ENCODE measurements at regions not wholly inside any gene's neighbourhood (a gene's known extent, or its start where the extent isn't known, plus 50 kb on each side); places are given as distances from the start of the nearest gene placed in this dataset.

DNA sequence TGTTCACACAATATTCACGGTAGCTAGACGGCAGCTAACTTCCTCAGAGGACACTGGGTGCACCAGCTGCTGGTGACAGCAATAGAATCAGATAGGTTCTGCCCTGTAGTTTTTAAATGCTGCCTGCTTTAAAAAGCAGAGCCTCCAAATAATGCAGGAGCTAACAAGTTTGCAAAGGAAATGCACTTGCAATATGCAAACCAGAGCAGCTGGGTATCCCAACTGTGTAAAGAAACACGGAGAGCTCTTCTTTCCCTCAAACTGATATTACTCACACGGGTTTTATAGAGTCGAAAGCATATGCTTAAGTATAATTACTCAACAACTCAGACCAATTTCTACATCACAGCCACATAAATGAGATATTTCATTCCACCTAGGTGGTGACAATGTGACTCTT, 432.7 kb downstream of the TFAP2A start:
- no peaks in the 10 kb centered on the region for H3K4me1 Mint-ChIP-seq (ENCODE audit: low read depth)
- TF ChIP-seq CTCF (IDR thresholded peaks at IDR 0.05): no peak
- H3K27me3 Mint-ChIP-seq (ENCODE audit: insufficient read depth): peaks cover 2% of the 10 kb centered on the region; the same call in 1 of the 2 replicates
- DNase-seq: no peak
- no peak overlapping the region for H3K27ac Mint-ChIP-seq
- no peak overlapping the region for H3K4me3 Mint-ChIP-seq
- H3K36me3 Mint-ChIP-seq (ENCODE audit: low read depth): no peaks in the 10 kb centered on the region
- no peaks in the 10 kb centered on the region for H3K9me3 Mint-ChIP-seq

- no peaks in the 10 kb centered on the region for H3K36me3 Mint-ChIP-seq (ENCODE audit: low read depth)
- no peak for TF ChIP-seq CTCF (IDR thresholded peaks at IDR 0.05)
- H3K27me3 Mint-ChIP-seq (ENCODE audit: insufficient read depth): peaks cover 2% of the 10 kb centered on the region; the same call in 1 of the 2 replicates
- H3K4me3 Mint-ChIP-seq: no peak overlapping the region
- H3K27ac Mint-ChIP-seq: no peak overlapping the region
- no peak for DNase-seq
- H3K9me3 Mint-ChIP-seq: no peaks in the 10 kb centered on the region; the same call in 1 of the 2 replicates
- H3K4me1 Mint-ChIP-seq (ENCODE audit: low read depth): no peaks in the 10 kb centered on the region
Observed at GRCh38 chr6:9979996-9980395, 434.9 kb downstream of the TFAP2A start.

DNA sequence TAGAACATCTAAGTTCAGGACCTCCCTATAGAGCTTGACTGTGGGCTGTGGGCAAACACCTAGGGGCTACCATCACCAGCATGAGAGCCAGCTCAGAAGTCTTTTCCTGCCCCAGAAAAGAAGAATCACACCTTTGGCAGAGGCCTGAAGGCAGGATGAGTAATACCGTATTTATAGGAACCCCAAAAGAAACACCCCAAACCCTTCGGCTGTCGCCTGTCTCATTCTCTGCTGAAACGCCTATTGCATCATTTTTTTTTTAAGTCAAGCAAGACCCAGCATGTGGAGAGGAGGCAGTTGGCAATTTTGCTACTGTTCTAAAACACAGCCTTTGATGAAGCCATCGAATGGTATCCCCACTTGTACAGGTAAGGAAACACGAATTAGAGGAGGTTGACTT, 436.4 kb downstream of the TFAP2A start:
- H3K36me3 Mint-ChIP-seq (ENCODE audit: low read depth): no peaks in the 10 kb centered on the region
- H3K27ac Mint-ChIP-seq: no peak overlapping the region
- TF ChIP-seq CTCF (IDR thresholded peaks at IDR 0.05): no peak
- H3K27me3 Mint-ChIP-seq (ENCODE audit: insufficient read depth): peaks cover 2% of the 10 kb centered on the region; the same call in 1 of the 2 replicates
- no peaks in the 10 kb centered on the region for H3K4me1 Mint-ChIP-seq (ENCODE audit: low read depth)
- no peaks in the 10 kb centered on the region; the same call in 1 of the 2 replicates for H3K9me3 Mint-ChIP-seq
- no peak overlapping the region for H3K4me3 Mint-ChIP-seq
- no peak for DNase-seq

- no peak for TF ChIP-seq CTCF (IDR thresholded peaks at IDR 0.05)
- H3K27ac Mint-ChIP-seq: no peak overlapping the region
- H3K27me3 Mint-ChIP-seq (ENCODE audit: insufficient read depth): peaks cover 2% of the 10 kb centered on the region; the same call in 1 of the 2 replicates
- H3K4me1 Mint-ChIP-seq (ENCODE audit: low read depth): no peaks in the 10 kb centered on the region
- no peak overlapping the region for H3K4me3 Mint-ChIP-seq
- H3K36me3 Mint-ChIP-seq (ENCODE audit: low read depth): no peaks in the 10 kb centered on the region
- no peaks in the 10 kb centered on the region; the same call in 1 of the 2 replicates for H3K9me3 Mint-ChIP-seq
- DNase-seq: no peak
Observed at GRCh38 chr6:9977411-9977810, 437.5 kb downstream of the TFAP2A start.

- Mint-ChIP-seq H3K4me1 (ENCODE audit: low read depth) (no peaks in the 10 kb centered on the region), H3K36me3 (ENCODE audit: low read depth) (no peaks in the 10 kb centered on the region), H3K9me3 (no peaks in the 10 kb centered on the region), H3K4me3 (no peak overlapping the region), H3K27ac (no peak overlapping the region), H3K27me3 (ENCODE audit: insufficient read depth) (no peaks in the 10 kb centered on the region)
- no peak for TF ChIP-seq CTCF (IDR thresholded peaks at IDR 0.05)
- DNase-seq: no peak
Observed at GRCh38 chr6:9961646-9962045, 453.2 kb downstream of the TFAP2A start.

All from HFFc6 (cell line).